SK-N-SH (cell line): ENCODE measurements at regions not wholly inside any gene's neighbourhood (a gene's known extent, or its start where the extent isn't known, plus 50 kb on each side); places are given as distances from the start of the nearest gene placed in this dataset.

Experiments used
- CTCF ChIA-PET: fragments of 300-600, 350-600 bp; formaldehyde crosslinking; extraction: SDS; loops from one replicate; lab custom pipeline; 2021; lab: Yijun Ruan, JAX
- POLR2A ChIA-PET: fragments of 350-600 bp; sonication (Branson Sonifier 250); formaldehyde crosslinking; extraction: SDS; loops from one replicate; lab custom pipeline; 2020; ENCODE audit warnings: antibody characterized with exemption, inconsistent platforms; lab: Yijun Ruan, JAX
- DNase-seq: peaks from one replicate; pipeline ENCODE4 v3.0.0; 2012
- H2AFZ ChIP-seq: fragments of 200-600 bp; sonication (generic); 2 replicates; pipeline ENCODE4 v1.8.1; 2016; ENCODE audit warnings: antibody characterized with exemption, mild to moderate bottlenecking, low read depth
- H3F3A ChIP-seq: fragments of 200-600 bp; sonication (generic); replicated peaks from 2 replicates; pipeline ENCODE3; 2016; ENCODE audit warnings: antibody characterized with exemption, mild to moderate bottlenecking; ENCODE audit not compliant: insufficient read depth
- H3K27ac ChIP-seq, 2 experiments: fragments of 200-500 bp in 1 of 2; fragments of 200-600 bp in 1 of 2; sonication (Bioruptor generic) in 1 of 2; sonication (generic), shearing (Covaris generic) in 1 of 2; 2 replicates each; pipeline versions ENCODE4 v1.5.1 to v1.6.1; 2014 to 2016; ENCODE audit warnings: low read depth in 2 of 2, inconsistent platforms in 1 of 2, low read length in 1 of 2, mild to moderate bottlenecking in 1 of 2, mixed read lengths in 1 of 2
- H3K27me3 ChIP-seq: fragments of 200-600 bp; sonication (generic), shearing (Covaris generic); 2 replicates; pipeline ENCODE4 v1.6.1; 2016; ENCODE audit warnings: mixed run types; ENCODE audit not compliant: insufficient read depth
- H3K36me3 ChIP-seq, 2 experiments: fragments of 200-500 bp in 1 of 2; fragments of 200-600 bp in 1 of 2; sonication (Bioruptor generic) in 1 of 2; sonication (generic) in 1 of 2; replicated peaks in 1 of 2; 2 replicates each; pipeline versions ENCODE3 to v1.5.1; 2014 to 2016; ENCODE audit warnings: low read length in 1 of 2, mild to moderate bottlenecking in 1 of 2; ENCODE audit not compliant: insufficient read depth in 2 of 2, control insufficient read depth in 1 of 2
- H3K4me1 ChIP-seq, 2 experiments: fragments of 200-500 bp in 1 of 2; fragments of 200-600 bp in 1 of 2; sonication (Bioruptor generic) in 1 of 2; sonication (generic), shearing (Covaris generic) in 1 of 2; 2 replicates each; pipeline versions ENCODE4 v1.5.1 to v1.6.1; 2014 to 2016; ENCODE audit warnings: low read depth in 1 of 2, low read length in 1 of 2, mixed run types in 1 of 2; ENCODE audit not compliant: insufficient read depth in 2 of 2, control insufficient read depth in 1 of 2
- H3K4me2 ChIP-seq: fragments of 200-600 bp; sonication (generic), shearing (Covaris generic); 2 replicates; pipeline ENCODE4 v1.6.1; 2017; ENCODE audit warnings: mixed run types
- H3K4me3 ChIP-seq, 2 experiments: fragments of 200-500 bp in 1 of 2; fragments of 200-600 bp in 1 of 2; sonication (Bioruptor generic) in 1 of 2; sonication (generic), shearing (Covaris generic) in 1 of 2; 2 replicates each; pipeline versions ENCODE4 v1.5.1 to v1.8.1; 2014 to 2016; ENCODE audit warnings: low read depth in 2 of 2, inconsistent platforms in 1 of 2, low read length in 1 of 2, mild to moderate bottlenecking in 1 of 2, mixed read lengths in 1 of 2, moderate library complexity in 1 of 2
- H3K79me2 ChIP-seq: fragments of 200-600 bp; sonication (generic); 2 replicates; pipeline ENCODE4 v1.8.1; 2017; ENCODE audit warnings: mild to moderate bottlenecking; ENCODE audit not compliant: insufficient read depth
- H3K9ac ChIP-seq: fragments of 200-600 bp; sonication (generic); 2 replicates; pipeline ENCODE4 v1.6.1; 2017; ENCODE audit warnings: mixed run types
- H3K9me2 ChIP-seq: fragments of 200-600 bp; sonication (generic); 2 replicates; pipeline ENCODE4 v1.6.1; 2017; ENCODE audit warnings: mixed run types
- H3K9me3 ChIP-seq: fragments of 200-600 bp; sonication (generic); 2 replicates; pipeline ENCODE4 v1.6.1; 2017; ENCODE audit warnings: mixed run types, mild to moderate bottlenecking, moderate library complexity
- H4K20me1 ChIP-seq: fragments of 200-600 bp; sonication (generic); 2 replicates; pipeline ENCODE4 v1.6.1; 2017; ENCODE audit warnings: mild to moderate bottlenecking, mixed run types; ENCODE audit not compliant: insufficient read depth
- CHD2 ChIP-seq: fragments of 150-350 bp; IDR thresholded peaks from 2 replicates; pipeline ENCODE4 v1.6.1; 2018; ENCODE audit warnings: low read length; ENCODE audit not compliant: partially characterized antibody
- ELF1 ChIP-seq: IDR thresholded peaks from 2 replicates; pipeline ENCODE4 v1.4.0; 2012
- EP300 ChIP-seq, 2 experiments: IDR thresholded peaks; 2 replicates each; pipeline versions ENCODE4 v1.4.0 to v1.6.1; 2012; ENCODE audit warnings: borderline replicate concordance in 1 of 2, low read depth in 1 of 2, low read length in 1 of 2
- EZH2phosphoT487 ChIP-seq: fragments of 200-600 bp; sonication (generic); IDR thresholded peaks from 2 replicates; pipeline ENCODE4 v1.6.1; 2017; ENCODE audit warnings: low read depth, mixed run types, mild to moderate bottlenecking, antibody characterized with exemption, moderate library complexity, borderline replicate concordance
- FOSL2 ChIP-seq: IDR thresholded peaks from 2 replicates; pipeline ENCODE4 v1.4.0; 2012; ENCODE audit warnings: low read depth, mild to moderate bottlenecking, moderate library complexity, borderline replicate concordance
- GABPA ChIP-seq: IDR thresholded peaks from 2 replicates; pipeline ENCODE4 v1.4.0; 2012; ENCODE audit warnings: low read depth, mild to moderate bottlenecking
- GATA2 ChIP-seq: sonication (generic); formaldehyde crosslinking; IDR thresholded peaks from 2 replicates; pipeline ENCODE4 v1.5.0; 2020; ENCODE audit warnings: mild to moderate bottlenecking, missing genetic modification reagents
- JUND ChIP-seq: IDR thresholded peaks from 2 replicates; pipeline ENCODE4 v1.4.0; 2012
- RAD21 ChIP-seq: IDR thresholded peaks from 2 replicates; pipeline ENCODE4 v1.6.1; 2012; ENCODE audit warnings: mild to moderate bottlenecking, low read length
- RCOR1 ChIP-seq: fragments of 150-350 bp; IDR thresholded peaks from 2 replicates; pipeline ENCODE4 v1.6.1; 2017; ENCODE audit warnings: antibody characterized with exemption, low read length
- RFX5 ChIP-seq: IDR thresholded peaks from 2 replicates; pipeline ENCODE4 v1.6.1; 2012; ENCODE audit warnings: mild to moderate bottlenecking, improper control_type of control experiment, low read length
- SMC3 ChIP-seq: IDR thresholded peaks from 2 replicates; pipeline ENCODE4 v1.6.1; 2012; ENCODE audit warnings: low read depth, low read length, improper control_type of control experiment
- TAF1 ChIP-seq: IDR thresholded peaks from 2 replicates; pipeline ENCODE4 v1.6.1; 2012; ENCODE audit warnings: low read depth, mild to moderate bottlenecking, low read length, moderate library complexity, borderline replicate concordance
- TCF12 ChIP-seq: IDR thresholded peaks from 2 replicates; pipeline ENCODE4 v1.4.0; 2012
- YY1 ChIP-seq: IDR thresholded peaks from 2 replicates; pipeline ENCODE4 v1.4.0; 2012; ENCODE audit warnings: low read depth, mild to moderate bottlenecking
- WGBS: methylation state at CpG from one replicate; pipeline ENCODE4 v1.1.6; 2017; ENCODE audit warnings: low lambda C conversion rate; 5-methylcytosine and 5-hydroxymethylcytosine counted together
- TF ChIP-seq, protein P1 (sequence below): IDR thresholded peaks from 2 replicates; pipeline ENCODE4 v1.4.0; 2012; ENCODE audit warnings: low read depth, borderline replicate concordance
- TF ChIP-seq, protein P2 (sequence below): fragments of 200-600 bp; sonication (generic); IDR thresholded peaks from 2 replicates; pipeline ENCODE4 v1.6.1; 2017; ENCODE audit warnings: antibody characterized with exemption, mild to moderate bottlenecking, moderate library complexity

DNA sequence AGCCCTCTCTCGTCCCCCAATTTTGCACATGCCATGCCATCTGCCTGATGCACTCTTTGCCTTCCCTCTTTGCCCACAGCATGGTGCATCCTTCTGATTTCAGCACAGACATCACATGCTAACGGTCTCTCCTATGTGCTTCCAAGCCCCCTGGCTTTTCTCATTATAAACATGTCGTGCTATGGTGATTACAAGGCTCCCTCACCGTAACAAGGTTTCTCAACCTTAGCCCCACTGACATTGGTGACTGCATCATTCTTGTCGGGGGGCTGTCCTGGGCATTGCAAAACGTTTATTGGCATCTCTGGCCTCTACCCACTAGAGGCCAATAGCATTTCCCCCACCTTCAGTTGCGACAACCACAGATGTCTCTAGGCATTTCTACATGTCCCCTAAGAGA is 187.2 kb downstream of the TFAP2C start:
- Histone ChIP-seq H3F3A (no peaks in the 10 kb centered on the region), H2AFZ (no peak overlapping the region), H3K4me3 (no peak overlapping the region), H3K9ac (no peak overlapping the region), H3K27ac (no peak overlapping the region), H3K79me2 (no peaks in the 10 kb centered on the region), H3K27me3 (peaks cover 62% of the 10 kb centered on the region), H3K4me1 (no peaks in the 10 kb centered on the region), H3K36me3 (no peaks in the 10 kb centered on the region), H3K9me3 (no peaks in the 10 kb centered on the region)
- WGBS = 8% methylated on average over 7 of the region's 7 CpGs
- POLR2A ChIA-PET = no interaction called here
- CTCF ChIA-PET = no interaction called here
- DNase-seq = no peak
- TF ChIP-seq YY1 (no peak), JUND (no peak), EP300 (IDR thresholded peaks at IDR 0.05; ENCODE audit: borderline replicate concordance in 1 of 2, low read depth in 1 of 2, low read length in 1 of 2) (no peak), GABPA (no peak), CHD2 (no peak), SMC3 (no peak), FOSL2 (no peak), RCOR1 (no peak), ELF1 (no peak), EZH2phosphoT487 (no peak), TAF1 (no peak), GATA2 (CRISPR knock-in tag) (no peak), TCF12 (no peak), RFX5 (no peak), RAD21 (no peak)
- TF ChIP-seq, protein P1, sequence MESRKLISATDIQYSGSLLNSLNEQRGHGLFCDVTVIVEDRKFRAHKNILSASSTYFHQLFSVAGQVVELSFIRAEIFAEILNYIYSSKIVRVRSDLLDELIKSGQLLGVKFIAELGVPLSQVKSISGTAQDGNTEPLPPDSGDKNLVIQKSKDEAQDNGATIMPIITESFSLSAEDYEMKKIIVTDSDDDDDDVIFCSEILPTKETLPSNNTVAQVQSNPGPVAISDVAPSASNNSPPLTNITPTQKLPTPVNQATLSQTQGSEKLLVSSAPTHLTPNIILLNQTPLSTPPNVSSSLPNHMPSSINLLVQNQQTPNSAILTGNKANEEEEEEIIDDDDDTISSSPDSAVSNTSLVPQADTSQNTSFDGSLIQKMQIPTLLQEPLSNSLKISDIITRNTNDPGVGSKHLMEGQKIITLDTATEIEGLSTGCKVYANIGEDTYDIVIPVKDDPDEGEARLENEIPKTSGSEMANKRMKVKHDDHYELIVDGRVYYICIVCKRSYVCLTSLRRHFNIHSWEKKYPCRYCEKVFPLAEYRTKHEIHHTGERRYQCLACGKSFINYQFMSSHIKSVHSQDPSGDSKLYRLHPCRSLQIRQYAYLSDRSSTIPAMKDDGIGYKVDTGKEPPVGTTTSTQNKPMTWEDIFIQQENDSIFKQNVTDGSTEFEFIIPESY = no peak
- TF ChIP-seq, protein P2, sequence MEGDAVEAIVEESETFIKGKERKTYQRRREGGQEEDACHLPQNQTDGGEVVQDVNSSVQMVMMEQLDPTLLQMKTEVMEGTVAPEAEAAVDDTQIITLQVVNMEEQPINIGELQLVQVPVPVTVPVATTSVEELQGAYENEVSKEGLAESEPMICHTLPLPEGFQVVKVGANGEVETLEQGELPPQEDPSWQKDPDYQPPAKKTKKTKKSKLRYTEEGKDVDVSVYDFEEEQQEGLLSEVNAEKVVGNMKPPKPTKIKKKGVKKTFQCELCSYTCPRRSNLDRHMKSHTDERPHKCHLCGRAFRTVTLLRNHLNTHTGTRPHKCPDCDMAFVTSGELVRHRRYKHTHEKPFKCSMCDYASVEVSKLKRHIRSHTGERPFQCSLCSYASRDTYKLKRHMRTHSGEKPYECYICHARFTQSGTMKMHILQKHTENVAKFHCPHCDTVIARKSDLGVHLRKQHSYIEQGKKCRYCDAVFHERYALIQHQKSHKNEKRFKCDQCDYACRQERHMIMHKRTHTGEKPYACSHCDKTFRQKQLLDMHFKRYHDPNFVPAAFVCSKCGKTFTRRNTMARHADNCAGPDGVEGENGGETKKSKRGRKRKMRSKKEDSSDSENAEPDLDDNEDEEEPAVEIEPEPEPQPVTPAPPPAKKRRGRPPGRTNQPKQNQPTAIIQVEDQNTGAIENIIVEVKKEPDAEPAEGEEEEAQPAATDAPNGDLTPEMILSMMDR = no peak
- TF ChIP-seq, all 33 proteins: peak for 0
- H4K20me1 ChIP-seq = no peaks in the 10 kb centered on the region
- H3K9me2 ChIP-seq = no peaks in the 10 kb centered on the region
- H3K4me2 ChIP-seq = no peak overlapping the region
